Urinary bladder (tissue), 3 donors: ENCODE measurements at regions not wholly inside any gene's neighbourhood (a gene's known extent, or its start where the extent isn't known, plus 50 kb on each side); places are given as distances from the start of the nearest gene placed in this dataset.
"Not testable (repeated sequence)": the region's sequence is repeated elsewhere in the genome, so short reads cannot be mapped to it uniquely, and the experiment has no call there.

ENCODE experiments used
- DNase-seq: peaks from one replicate; pipeline ENCODE4 v3.0.0-alpha.2; 2015; ENCODE audit errors: extremely low spot score
- H3K27ac ChIP-seq: one replicate; pipeline ENCODE4 v1.5.1; 2013; ENCODE audit warnings: low read depth, mild to moderate bottlenecking, moderate library complexity
- H3K36me3 ChIP-seq: one replicate; pipeline ENCODE4 v1.6.1; 2013; ENCODE audit warnings: mild to moderate bottlenecking, moderate library complexity; ENCODE audit not compliant: insufficient read depth
- H3K4me1 ChIP-seq: one replicate; pipeline ENCODE4 v1.6.1; 2013; ENCODE audit warnings: mild to moderate bottlenecking, moderate library complexity; ENCODE audit not compliant: insufficient read depth
- H3K4me3 ChIP-seq: one replicate; pipeline ENCODE4 v1.5.1; 2013; ENCODE audit warnings: low read depth, low read length
- WGBS: extraction: QIAGEN DNeasy Blood & Tissue Kit; methylation state at CpG from one replicate; pipeline ENCODE4 v1.1.7; 2013; 5-methylcytosine and 5-hydroxymethylcytosine counted together
- donor health status: healthy with polysubstance abuse.
- donor health status: healthy.

DNA sequence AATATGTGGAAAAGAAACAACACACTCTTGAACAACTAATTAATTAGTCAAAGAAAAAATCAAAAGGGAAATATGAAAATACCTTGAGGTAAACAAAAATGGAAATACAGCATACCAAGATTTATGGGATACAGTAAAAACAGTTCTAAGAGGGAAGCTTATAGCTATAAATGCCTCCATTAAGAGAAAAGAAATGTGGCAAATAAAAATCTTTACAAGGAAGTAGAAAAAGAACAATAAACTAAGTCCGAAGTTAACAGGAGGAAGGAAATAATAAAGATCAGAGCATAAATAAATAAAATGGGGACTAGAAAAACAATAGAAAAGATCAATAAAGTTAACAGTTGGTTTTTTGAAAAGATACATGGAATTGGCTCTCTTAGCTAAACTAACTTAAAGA, 267.8 kb upstream of the NRP1 start:
- Histone ChIP-seq H3K4me1 (no peaks in the 10 kb centered on the region), H3K4me3 (no peak overlapping the region), H3K36me3 (no peaks in the 10 kb centered on the region), H3K27ac (no peak overlapping the region)
- 48% methylated on average over 1 of the region's 1 CpG for WGBS
- DNase-seq, result no peak

DNA sequence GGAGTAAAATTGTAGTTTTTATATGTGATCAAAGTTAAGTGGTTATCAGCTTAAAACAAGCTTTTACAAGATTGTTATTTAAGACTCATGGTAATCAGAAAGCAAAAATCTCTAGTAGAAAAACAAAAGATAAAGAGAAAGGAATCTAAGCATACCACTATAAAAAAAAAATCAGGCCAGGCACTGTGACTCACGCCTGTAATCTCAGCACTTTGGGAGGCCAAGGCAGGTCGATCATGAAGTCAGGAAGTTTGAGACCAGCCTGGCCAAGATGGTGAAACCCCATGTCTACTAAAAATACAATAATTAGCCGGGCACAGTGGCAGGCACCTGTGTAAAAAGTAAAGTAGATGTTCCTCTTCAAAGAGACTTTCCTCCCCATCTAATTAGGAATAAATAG, 265.9 kb upstream of the NRP1 start:
- H3K4me3 ChIP-seq, result no peak overlapping the region
- no peak overlapping the region for H3K27ac ChIP-seq
- DNase-seq, result no peak
- H3K36me3 ChIP-seq, result no peaks in the 10 kb centered on the region
- no peaks in the 10 kb centered on the region for H3K4me1 ChIP-seq
- WGBS, result 64% methylated on average over 3 of the region's 3 CpGs

DNA sequence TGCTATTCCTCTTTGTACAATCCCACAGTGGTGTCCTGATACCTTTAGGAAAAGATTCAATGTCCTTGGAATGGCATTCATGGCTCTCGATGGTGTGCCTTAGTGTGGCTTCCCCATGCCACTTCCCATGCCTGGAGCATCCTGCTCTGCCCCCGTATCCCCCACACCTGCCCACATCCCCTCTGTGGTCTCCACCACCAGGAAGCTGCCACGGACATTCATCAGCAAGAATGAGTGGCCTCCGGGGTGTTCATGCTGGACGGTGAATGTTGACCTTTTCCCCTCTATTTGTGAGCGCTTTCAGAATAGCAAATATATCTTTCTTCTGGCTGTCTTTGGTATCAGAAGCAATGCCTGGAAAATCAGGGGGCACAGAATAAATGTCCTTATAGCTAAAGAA, 262.0 kb upstream of the NRP1 start:
- no peaks in the 10 kb centered on the region for H3K36me3 ChIP-seq
- no peak overlapping the region for H3K4me3 ChIP-seq
- H3K27ac ChIP-seq, result no peak overlapping the region
- no peaks in the 10 kb centered on the region for H3K4me1 ChIP-seq
- DNase-seq, result no peak
- WGBS, result 72% methylated on average over 6 of the region's 6 CpGs

DNA sequence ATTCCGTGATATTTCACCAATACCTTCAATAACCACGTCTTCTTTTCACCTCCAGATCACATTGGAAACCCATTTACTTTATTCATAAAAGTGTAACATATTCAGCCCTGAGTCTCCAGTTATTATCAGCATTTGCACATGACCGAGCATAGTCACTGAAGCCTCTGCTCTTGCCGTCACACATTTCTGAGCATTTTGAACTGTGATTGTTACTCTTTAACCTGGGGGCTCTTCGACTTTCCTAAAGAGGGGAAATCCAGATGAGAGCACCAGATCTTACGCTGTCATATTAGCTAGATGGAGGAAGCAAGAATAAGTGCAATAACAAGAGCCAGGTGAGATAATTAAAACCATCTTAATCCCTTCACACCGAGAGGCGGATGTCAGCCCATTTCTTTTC, 260.0 kb upstream of the NRP1 start:
- H3K27ac ChIP-seq, result no peak overlapping the region
- 85% methylated on average over 8 of the region's 8 CpGs for WGBS
- no peak for DNase-seq

DNA sequence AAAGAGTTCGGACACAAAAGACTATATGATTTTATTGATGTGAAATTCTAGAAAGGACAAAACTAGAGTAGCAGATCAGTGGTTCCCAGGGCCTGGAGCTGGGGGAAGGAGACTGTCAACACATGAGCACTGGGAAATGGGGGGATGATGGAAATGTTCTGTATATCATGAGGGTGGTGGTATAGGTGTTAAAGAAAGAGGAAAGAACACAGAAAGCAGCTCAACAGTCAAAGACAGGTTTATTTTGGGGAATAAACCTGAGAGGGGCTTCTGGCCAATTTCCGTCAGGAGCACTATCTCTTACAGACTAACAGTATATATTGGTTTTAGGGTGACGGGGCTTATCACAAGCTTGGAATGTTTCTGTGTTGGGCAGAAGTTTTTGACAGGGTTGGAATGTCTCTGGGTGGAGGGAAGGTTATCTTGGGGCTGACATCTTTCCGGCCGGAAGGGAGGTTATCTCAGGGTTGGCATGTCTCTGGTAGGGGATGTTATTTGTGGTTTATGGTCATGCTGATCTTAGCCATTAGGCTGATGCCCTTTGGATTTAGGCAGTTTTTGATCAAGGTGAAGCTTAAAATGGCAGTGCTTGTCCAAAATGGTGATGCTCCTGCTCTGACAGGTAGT, 254.6 kb upstream of the NRP1 start:
- WGBS, result 90% methylated on average over 5 of the region's 5 CpGs
- no peak overlapping the region for H3K4me3 ChIP-seq
- H3K4me1 ChIP-seq, result no peaks in the 10 kb centered on the region
- no peak for DNase-seq
- no peaks in the 10 kb centered on the region for H3K36me3 ChIP-seq
- H3K27ac ChIP-seq, result no peak overlapping the region

More for the DNA sequence above, 260.0 kb upstream of the NRP1 start:
- Histone ChIP-seq H3K4me3 (no peak overlapping the region), H3K36me3 (no peaks in the 10 kb centered on the region), H3K4me1 (no peaks in the 10 kb centered on the region)

DNA sequence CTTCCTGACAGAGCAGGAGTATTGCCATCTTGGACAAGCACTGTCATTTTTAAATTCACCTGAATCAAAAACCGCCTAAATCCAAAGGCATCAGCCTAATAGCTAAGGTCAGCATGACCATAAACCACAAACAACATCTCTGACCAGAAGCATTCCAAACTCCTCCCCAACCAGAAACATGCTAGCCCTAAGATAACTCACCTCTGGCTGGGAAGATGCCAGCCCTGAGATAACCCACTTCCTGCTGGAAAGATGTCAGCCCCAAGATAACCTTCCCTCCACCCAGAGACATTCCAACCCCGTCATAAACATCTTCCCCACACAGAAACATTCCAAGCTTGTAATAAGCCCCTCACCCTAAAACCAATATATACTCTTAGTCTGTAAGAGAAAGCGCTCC, 250.1 kb upstream of the NRP1 start:
- H3K36me3 ChIP-seq, H3K4me1 ChIP-seq, DNase-seq, H3K4me3 ChIP-seq, H3K27ac ChIP-seq: not testable (repeated sequence)
- WGBS, result 85% methylated on average over 3 of the region's 3 CpGs

DNA sequence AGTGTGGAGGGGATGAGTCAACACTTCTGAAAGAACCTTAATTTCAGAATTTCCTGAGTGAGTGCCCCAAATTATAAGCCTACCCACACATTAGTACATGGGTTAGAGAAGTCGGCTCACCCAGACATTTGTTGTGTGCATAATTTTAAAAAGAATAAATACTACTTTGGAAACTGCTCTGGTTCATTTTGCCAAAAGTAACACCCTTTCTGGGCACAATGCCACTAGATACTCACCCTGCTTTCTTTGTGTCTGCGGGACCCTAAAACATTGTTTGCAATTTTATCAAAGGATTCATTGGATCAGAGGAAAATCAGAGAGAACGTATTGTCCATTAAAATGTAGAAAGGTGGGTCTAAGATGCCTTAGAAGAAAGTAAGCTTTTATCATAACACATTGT, 245.5 kb upstream of the NRP1 start:
- Histone ChIP-seq H3K27ac (no peak overlapping the region), H3K36me3 (no peaks in the 10 kb centered on the region), H3K4me1 (no peaks in the 10 kb centered on the region), H3K4me3 (no peak overlapping the region)
- WGBS, result 72% methylated on average over 3 of the region's 3 CpGs
- DNase-seq, result no peak

DNA sequence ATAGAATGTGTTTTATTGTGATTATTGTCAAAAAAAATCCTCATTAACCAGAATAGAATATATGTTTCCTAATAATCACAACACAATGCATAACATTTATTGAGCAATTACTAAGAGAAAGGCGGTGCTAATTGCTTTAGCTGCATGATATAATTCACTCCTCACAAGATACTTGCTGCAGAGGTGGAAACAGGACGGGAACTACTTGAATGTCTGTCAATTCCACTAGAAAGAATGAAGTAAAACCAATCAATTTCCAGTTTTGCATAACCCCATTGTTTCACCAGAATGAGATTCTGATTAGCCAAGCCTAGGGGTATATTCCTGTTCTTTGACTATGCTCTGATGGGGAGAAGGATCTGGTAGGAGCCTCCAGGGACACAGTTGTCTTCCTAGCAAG, 239.1 kb upstream of the NRP1 start:
- H3K4me1 ChIP-seq, result no peaks in the 10 kb centered on the region
- H3K36me3 ChIP-seq, result no peaks in the 10 kb centered on the region
- 94% methylated on average over 2 of the region's 2 CpGs for WGBS
- no peak for DNase-seq
- no peak overlapping the region for H3K27ac ChIP-seq
- no peak overlapping the region for H3K4me3 ChIP-seq

DNA sequence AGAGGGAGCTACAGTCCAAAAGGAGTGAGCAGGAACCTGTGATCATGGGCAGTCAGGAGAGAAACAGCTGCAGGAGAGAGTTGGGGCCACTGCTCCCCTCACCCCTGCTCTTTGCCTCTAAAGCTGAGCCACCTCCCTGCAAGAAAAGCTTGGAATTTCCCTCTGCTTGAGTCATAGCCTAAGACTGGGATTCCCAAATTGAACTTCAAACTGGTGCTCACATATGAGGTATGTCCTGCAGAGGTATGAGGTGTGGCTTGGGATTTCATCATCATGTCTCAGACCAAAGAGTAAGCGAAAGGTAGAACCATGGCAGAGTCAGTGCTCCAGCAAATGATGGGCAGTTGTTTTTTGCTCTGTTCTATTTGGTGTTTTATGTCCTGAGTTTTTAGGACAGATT, 237.1 kb upstream of the NRP1 start:
- Histone ChIP-seq H3K27ac (no peak overlapping the region), H3K36me3 (no peaks in the 10 kb centered on the region), H3K4me3 (no peak overlapping the region), H3K4me1 (no peaks in the 10 kb centered on the region)
- DNase-seq, result no peak
- WGBS, result 95% methylated on average over 1 of the region's 1 CpG

DNA sequence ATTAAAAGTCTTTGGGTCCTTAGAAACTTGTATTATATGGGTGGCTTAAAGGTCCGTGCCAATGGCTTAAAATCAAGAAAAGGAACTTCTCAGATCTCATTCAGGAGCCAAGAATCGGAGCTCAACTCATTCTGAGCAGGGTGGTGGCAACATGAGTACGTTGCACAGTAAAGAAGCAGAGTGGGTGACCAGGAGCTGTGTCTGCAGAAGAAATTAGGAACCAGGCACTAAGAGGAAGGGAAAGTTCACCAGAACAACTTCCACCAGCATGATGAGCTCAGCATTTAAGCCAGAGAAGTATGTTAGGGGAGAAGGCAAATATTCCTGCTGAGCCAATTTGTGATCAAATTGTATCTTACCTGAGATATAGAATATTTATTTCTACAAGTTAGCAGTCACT, 236.0 kb upstream of the NRP1 start:
- Histone ChIP-seq H3K36me3 (no peaks in the 10 kb centered on the region), H3K4me3 (no peak overlapping the region), H3K4me1 (no peaks in the 10 kb centered on the region), H3K27ac (no peak overlapping the region)
- WGBS, result 88% methylated on average over 3 of the region's 3 CpGs
- no peak for DNase-seq

DNA sequence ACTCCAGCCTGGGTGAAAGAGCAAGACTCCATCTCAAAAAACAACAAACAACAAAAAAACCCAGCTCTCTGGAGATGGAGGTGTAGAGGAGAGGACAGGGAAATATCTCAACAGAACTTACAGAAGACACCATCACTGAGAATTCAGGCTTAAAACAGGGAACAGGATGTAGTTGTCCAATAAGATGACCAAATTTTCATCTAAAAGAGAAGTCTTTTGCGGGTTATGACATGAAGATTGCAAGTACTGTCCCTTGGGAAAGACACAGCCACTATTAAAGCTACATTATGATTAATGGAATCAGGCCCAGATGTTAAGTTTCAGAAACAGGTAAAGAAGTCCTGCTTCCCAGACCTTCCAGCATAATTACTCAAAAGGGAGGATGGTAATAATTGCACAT, 235.2 kb upstream of the NRP1 start:
- no peak overlapping the region for H3K4me3 ChIP-seq
- no peak for DNase-seq
- H3K27ac ChIP-seq, result no peak overlapping the region
- 84% methylated on average over 1 of the region's 1 CpG for WGBS
- H3K36me3 ChIP-seq, result no peaks in the 10 kb centered on the region
- H3K4me1 ChIP-seq, result no peaks in the 10 kb centered on the region

DNA sequence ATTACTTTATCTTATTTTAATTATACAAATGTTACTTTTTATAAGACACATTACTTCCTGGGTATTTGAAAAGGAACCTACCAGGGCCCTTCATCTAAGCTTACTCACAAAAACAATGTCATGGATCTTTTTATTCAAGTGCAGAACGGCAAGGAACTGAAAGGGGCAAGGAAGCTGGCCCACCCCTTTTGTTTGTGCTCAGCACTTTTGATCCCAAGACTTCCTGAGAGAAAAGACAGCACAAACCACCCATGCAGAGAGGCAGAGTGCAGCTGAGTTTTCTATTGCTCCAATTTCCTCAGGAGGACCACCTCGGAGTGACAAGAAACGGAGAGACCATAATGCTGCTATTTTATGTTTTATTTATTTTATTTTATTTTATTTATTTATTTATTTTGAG, 232.0 kb upstream of the NRP1 start:
- no peak for DNase-seq
- H3K4me3 ChIP-seq, result no peak overlapping the region
- no peaks in the 10 kb centered on the region for H3K4me1 ChIP-seq
- H3K36me3 ChIP-seq, result no peaks in the 10 kb centered on the region
- WGBS, result 75% methylated on average over 3 of the region's 3 CpGs
- H3K27ac ChIP-seq, result no peak overlapping the region

DNA sequence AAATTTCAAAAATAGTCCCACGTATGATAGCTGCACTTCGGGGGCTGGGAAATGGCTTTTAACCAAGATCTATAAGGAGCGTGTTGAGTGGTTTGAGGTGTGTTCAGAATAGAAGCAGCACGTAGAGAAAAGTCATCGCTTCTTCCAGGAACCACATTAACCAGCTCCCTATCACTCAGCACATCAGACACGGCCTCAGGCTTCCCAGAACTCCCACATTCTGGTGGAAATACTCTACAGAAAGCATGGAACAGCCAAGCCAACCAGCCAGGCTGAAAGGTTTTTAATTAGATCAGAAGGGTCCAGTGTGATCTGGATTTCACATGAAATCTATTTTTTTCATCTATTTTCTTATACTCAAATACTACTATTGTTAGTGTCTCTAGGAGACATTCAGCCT, 231.5 kb upstream of the NRP1 start:
- H3K4me3 ChIP-seq, result no peak overlapping the region
- H3K27ac ChIP-seq, result no peak overlapping the region
- DNase-seq, result peak; percentile 31
- 82% methylated on average over 6 of the region's 6 CpGs for WGBS
- H3K36me3 ChIP-seq, result no peaks in the 10 kb centered on the region
- H3K4me1 ChIP-seq, result no peaks in the 10 kb centered on the region

DNA sequence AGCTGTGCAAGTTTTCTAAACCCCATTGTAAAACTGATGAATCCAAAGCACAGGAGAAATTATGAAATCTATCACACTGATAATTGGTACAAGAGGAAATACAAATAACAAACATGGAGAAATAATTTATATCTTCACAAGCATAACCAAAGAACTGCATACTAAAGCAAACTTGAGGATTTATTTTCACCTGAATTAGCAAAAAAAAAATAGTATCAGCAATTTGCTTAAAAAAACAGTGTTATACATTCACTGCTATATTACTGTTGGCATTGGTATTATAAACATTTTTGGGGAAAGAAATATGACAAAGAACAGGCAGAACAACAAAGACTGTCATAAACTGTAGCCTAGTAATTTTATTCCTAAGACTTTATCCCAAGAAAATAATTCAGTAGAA, 230.8 kb upstream of the NRP1 start:
- no peak for DNase-seq
- no peaks in the 10 kb centered on the region for H3K36me3 ChIP-seq
- H3K4me3 ChIP-seq, result no peak overlapping the region
- H3K27ac ChIP-seq, result no peak overlapping the region
- H3K4me1 ChIP-seq, result no peaks in the 10 kb centered on the region

DNA sequence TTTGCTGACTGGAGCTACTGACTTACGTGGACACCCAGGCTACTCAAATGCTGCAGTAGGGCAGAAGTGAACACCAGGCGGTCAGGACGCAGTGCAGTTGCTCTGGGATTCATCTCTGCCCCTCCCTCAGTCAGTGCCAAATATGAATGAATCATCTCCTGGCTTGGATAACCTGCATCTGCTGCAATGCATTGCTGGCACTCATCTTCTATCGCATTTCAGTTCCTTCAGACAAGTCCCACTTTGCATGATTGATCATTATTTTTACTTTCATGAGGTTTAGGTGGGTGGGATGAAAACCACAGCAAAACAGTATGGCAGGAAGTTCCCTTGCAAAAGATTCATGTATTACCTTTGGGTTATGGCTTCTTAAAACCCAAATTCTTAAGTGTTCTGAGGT, 224.6 kb upstream of the NRP1 start:
- Histone ChIP-seq H3K4me3 (no peak overlapping the region), H3K4me1 (no peaks in the 10 kb centered on the region), H3K27ac (no peak overlapping the region), H3K36me3 (no peaks in the 10 kb centered on the region)
- no peak for DNase-seq
- 28% methylated on average over 4 of the region's 4 CpGs for WGBS
